Naive thymus-derived CD8-positive, alpha-beta T cell (primary cell): ENCODE measurements at regions not wholly inside any gene's neighbourhood (a gene's known extent, or its start where the extent isn't known, plus 50 kb on each side); places are given as distances from the start of the nearest gene placed in this dataset.

ENCODE experiments used
- ATAC-seq, 2 donors: fragments of 150-1000 bp; cut with Tn5 transposase in 1 of 2; sonication (Bioruptor Pico), chemical (Tn5 transposase) in 1 of 2; 1 replicate in 1 of 2; 2 replicates in 1 of 2; pipeline ENCODE4 v1.10.0; 2021; ENCODE audit warnings: mild to moderate bottlenecking in 2 of 2, moderate library complexity in 2 of 2
- POLR2A ChIA-PET: fragments of 350-600 bp; sonication (Branson Sonifier 250); formaldehyde crosslinking; loops from one replicate; lab custom pipeline; 2021; ENCODE audit warnings: antibody characterized with exemption; lab: Charles Lee
- DNase-seq, 10 donors: peaks; one replicate each; pipeline versions ENCODE4 v3.0.0 to v3.0.0-alpha.2; 2020 to 2022
- H3K27ac Mint-ChIP-seq, 10 donors: one replicate each; pipeline ENCODE4 v1.8.0; 2020 to 2022; ENCODE audit warnings: mild to moderate bottlenecking in 10 of 10, mixed read lengths in 10 of 10, moderate library complexity in 4 of 10, inconsistent platforms in 1 of 10
- H3K27me3 Mint-ChIP-seq, 5 donors: one replicate each; pipeline ENCODE4 v1.8.0; 2021 to 2022; ENCODE audit warnings: mixed read lengths in 5 of 5
- H3K36me3 Mint-ChIP-seq, 3 donors: one replicate each; pipeline ENCODE4 v1.8.0; 2020 to 2022; ENCODE audit warnings: mixed read lengths in 3 of 3, mild to moderate bottlenecking in 2 of 3, inconsistent platforms in 1 of 3
- H3K4me1 Mint-ChIP-seq, 4 donors: one replicate each; pipeline ENCODE4 v1.8.0; 2021 to 2022; ENCODE audit warnings: mixed read lengths in 4 of 4
- H3K4me3 Mint-ChIP-seq, 10 donors: one replicate each; pipeline ENCODE4 v1.8.0; 2020 to 2022; ENCODE audit warnings: mild to moderate bottlenecking in 10 of 10, mixed read lengths in 10 of 10, moderate library complexity in 6 of 10, inconsistent platforms in 1 of 10
- H3K9me3 Mint-ChIP-seq, 9 donors: one replicate each; pipeline ENCODE4 v1.8.0; 2020 to 2022; ENCODE audit warnings: mixed read lengths in 9 of 9, mild to moderate bottlenecking in 3 of 9, inconsistent platforms in 1 of 9, moderate library complexity in 1 of 9

- Mint-ChIP-seq H3K36me3 (peaks cover 0 to 2% (median 0%) of the 10 kb centered on the region in 3 donors), H3K27ac (peak overlapping the region in 2 of 10 donors; percentile 6 to 16), H3K9me3 (no peaks in the 10 kb centered on the region), H3K27me3 (no peaks in the 10 kb centered on the region), H3K4me1 (peaks cover 5 to 12% (median 9%) of the 10 kb centered on the region in 4 donors), H3K4me3 (no peak overlapping the region)
- DNase-seq (no peak), ATAC-seq (no peak)
- POLR2A ChIA-PET, result no interaction called here
These were observed 61.0 kb downstream of the POLR2M start for GRCh38 chr15:57767481-57767880.

- Mint-ChIP-seq H3K27ac (no peak overlapping the region), H3K27me3 (no peaks in the 10 kb centered on the region), H3K4me3 (no peak overlapping the region), H3K36me3 (peaks cover 0 to 2% (median 0%) of the 10 kb centered on the region in 3 donors), H3K9me3 (no peaks in the 10 kb centered on the region), H3K4me1 (peaks cover 3 to 12% (median 9%) of the 10 kb centered on the region in 4 donors)
- no peak for DNase-seq
- POLR2A ChIA-PET, result no interaction called here
- no peak for ATAC-seq
These were observed 62.8 kb downstream of the POLR2M start for GRCh38 chr15:57769266-57769665.

DNA sequence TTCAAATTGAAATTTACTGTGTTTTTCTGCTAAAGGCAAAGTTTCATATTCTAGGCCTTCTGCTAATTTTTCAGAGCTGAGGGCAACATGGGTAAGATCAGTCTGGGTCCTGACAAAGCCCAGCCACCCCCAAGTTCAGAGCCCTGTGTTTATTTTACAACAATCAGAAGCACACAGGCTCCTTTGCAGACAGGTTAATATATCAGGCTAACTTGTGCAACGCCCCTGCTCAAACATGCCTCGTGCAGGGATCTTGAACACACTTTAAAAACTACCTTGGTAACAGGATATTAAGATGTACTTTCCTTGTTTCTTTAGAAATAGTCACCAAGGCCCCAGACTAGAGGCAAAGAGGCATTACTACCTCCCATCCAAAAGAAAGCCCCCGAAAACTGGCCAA lies 64.0 kb downstream of the POLR2M start:
- no peaks in the 10 kb centered on the region for H3K9me3 Mint-ChIP-seq
- POLR2A ChIA-PET, result no interaction called here
- H3K4me3 Mint-ChIP-seq, result no peak overlapping the region
- ATAC-seq (no peak), DNase-seq (no peak)
- peaks cover 3 to 12% (median 9%) of the 10 kb centered on the region in 4 donors for H3K4me1 Mint-ChIP-seq
- H3K36me3 Mint-ChIP-seq, result peaks cover 0 to 2% (median 0%) of the 10 kb centered on the region in 3 donors
- no peaks in the 10 kb centered on the region for H3K27me3 Mint-ChIP-seq
- no peak overlapping the region for H3K27ac Mint-ChIP-seq

- POLR2A ChIA-PET, result no interaction called here
- H3K4me3 Mint-ChIP-seq, result no peak overlapping the region
These were observed 65.9 kb downstream of the POLR2M start for GRCh38 chr15:57772223-57772957.

GRCh38 chr15:57773051-57773450 lies 66.5 kb downstream of the POLR2M start:
- Mint-ChIP-seq H3K4me3 (no peak overlapping the region), H3K4me1 (peaks cover 2 to 17% (median 12%) of the 10 kb centered on the region in 4 donors), H3K27me3 (no peaks in the 10 kb centered on the region), H3K36me3 (no peaks in the 10 kb centered on the region), H3K9me3 (no peaks in the 10 kb centered on the region), H3K27ac (no peak overlapping the region)
- ATAC-seq (no peak), DNase-seq (no peak)
- POLR2A ChIA-PET, result no interaction called here

More at GRCh38 chr15:57772223-57772957, 65.9 kb downstream of the POLR2M start:
- ATAC-seq, result no peak
- Mint-ChIP-seq H3K36me3 (no peaks in the 10 kb centered on the region), H3K9me3 (no peaks in the 10 kb centered on the region), H3K27ac (no peak overlapping the region), H3K4me1 (peaks cover 2 to 17% (median 12%) of the 10 kb centered on the region in 4 donors), H3K27me3 (no peaks in the 10 kb centered on the region)
- DNase-seq, result no peak

GRCh38 chr15:57777003-57777402 lies 70.5 kb downstream of the POLR2M start:
- DNase-seq (peak in 3 of 10 donors; percentile 6 to 25 (median 20)), ATAC-seq (peak in 1 of 2 donors; percentile 51)
- POLR2A ChIA-PET, result no interaction called here
- Mint-ChIP-seq H3K27me3 (no peaks in the 10 kb centered on the region), H3K36me3 (peaks cover 0 to 4% (median 0%) of the 10 kb centered on the region in 3 donors), H3K4me3 (peak overlapping the region in 4 of 10 donors; percentile 21 to 64 (median 52)), H3K4me1 (peaks cover 3 to 22% (median 15%) of the 10 kb centered on the region in 4 donors), H3K9me3 (no peaks in the 10 kb centered on the region), H3K27ac (peak overlapping the region in 4 of 10 donors; percentile 3 to 75 (median 54))

DNA sequence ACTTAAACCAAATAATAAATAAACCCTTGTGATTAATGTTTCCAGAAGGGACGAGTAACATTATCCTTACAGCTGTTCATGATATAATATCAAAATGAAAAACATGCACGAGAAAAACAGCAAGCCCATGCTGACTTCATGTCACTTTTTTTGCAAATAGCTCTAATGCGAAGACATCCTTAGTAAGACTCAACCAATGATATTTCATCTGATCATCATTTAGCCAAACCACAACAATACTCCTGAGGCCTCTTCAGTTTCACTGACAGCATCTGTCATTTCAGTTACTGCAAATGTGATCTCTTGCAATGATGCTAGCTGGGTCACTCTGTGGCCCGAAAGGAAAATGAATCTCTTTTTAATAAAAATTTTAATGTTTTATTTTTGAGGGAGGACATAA lies 74.0 kb downstream of the POLR2M start:
- POLR2A ChIA-PET, result no interaction called here
- H3K27me3 Mint-ChIP-seq, result peaks cover 0 to 12% (median 3%) of the 10 kb centered on the region in 5 donors
- no peak overlapping the region for H3K4me3 Mint-ChIP-seq
- ATAC-seq (no peak), DNase-seq (no peak)
- H3K9me3 Mint-ChIP-seq, result no peaks in the 10 kb centered on the region
- H3K36me3 Mint-ChIP-seq, result peaks cover 0 to 4% (median 0%) of the 10 kb centered on the region in 3 donors
- H3K4me1 Mint-ChIP-seq, result peaks cover 3 to 22% (median 15%) of the 10 kb centered on the region in 4 donors
- no peak overlapping the region for H3K27ac Mint-ChIP-seq

DNA sequence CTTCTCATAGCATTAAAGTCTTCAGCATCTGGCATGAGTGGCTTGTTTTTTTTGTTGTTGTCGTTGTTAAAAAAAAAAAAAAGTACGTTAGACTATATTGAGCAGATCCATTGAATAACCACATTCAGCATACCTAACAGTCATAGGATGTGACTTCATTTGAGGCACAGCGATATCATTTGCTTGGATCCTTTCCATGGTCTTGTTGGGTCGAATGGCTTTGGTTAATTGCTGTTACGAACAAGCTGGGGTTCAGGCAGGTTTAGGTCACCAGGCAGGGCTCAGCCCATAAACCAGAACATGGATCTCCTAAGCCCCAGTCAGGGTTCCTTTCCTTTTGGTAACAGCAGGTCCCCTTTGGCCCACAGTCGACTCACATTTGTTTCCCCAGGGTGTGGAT lies 76.2 kb downstream of the POLR2M start:
- Mint-ChIP-seq H3K4me1 (peaks cover 1 to 10% (median 5%) of the 10 kb centered on the region in 4 donors), H3K4me3 (no peak overlapping the region), H3K27ac (no peak overlapping the region), H3K9me3 (no peaks in the 10 kb centered on the region), H3K27me3 (peaks cover 2 to 21% (median 8%) of the 10 kb centered on the region in 5 donors), H3K36me3 (peaks cover 0 to 4% (median 0%) of the 10 kb centered on the region in 3 donors)
- POLR2A ChIA-PET, result no interaction called here
- no peak for ATAC-seq
- no peak for DNase-seq

DNA sequence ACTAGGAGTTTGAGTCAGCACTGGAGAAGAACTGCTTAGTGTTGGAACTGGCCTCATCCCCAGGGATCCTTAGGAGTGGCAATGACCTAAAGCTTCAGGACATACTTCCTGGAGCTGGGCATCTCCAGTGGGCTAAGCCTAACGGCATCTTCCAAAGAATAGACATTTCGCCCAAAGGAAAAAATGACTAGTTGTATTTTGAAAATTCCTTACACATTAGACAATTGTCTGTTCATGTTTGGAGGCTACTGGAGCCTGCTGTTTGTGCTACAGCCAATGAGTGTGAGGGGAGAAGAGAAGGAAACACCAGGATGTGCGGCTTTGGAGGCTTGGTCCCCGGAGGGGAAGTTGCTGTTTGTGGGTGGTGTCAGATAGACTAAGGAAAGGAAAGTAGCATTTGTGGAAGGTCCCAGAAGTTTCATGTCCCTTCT lies 77.6 kb downstream of the POLR2M start:
- peaks cover under 1 to 2% (median 1%) of the 10 kb centered on the region in 4 donors for H3K4me1 Mint-ChIP-seq

DNA sequence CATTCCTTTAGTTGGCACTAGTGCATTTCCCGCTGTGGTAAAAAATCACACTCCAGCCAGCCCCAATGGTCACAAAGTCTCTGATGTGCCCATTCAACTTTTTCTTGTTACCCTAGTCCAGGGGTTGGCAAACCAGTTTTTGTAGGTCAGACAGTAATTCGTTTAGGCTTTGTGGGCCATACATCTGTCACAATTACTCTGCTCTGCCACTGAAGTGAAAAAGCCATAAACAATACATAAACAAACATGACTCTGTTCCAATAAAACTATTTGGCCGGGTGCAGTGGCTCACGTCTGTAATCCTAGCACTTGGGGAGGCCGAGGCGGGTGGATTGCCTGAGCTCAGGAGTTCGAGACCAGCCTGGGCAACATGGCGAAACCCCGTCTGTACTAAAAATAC lies 78.5 kb downstream of the POLR2M start:
- POLR2A ChIA-PET, result no interaction called here
- Mint-ChIP-seq H3K9me3 (no peaks in the 10 kb centered on the region), H3K36me3 (no peaks in the 10 kb centered on the region), H3K27ac (no peak overlapping the region), H3K4me1 (peaks cover 0 to 2% (median 0%) of the 10 kb centered on the region in 4 donors), H3K4me3 (no peak overlapping the region), H3K27me3 (peaks cover 6 to 30% (median 15%) of the 10 kb centered on the region in 5 donors)
- ATAC-seq, result no peak
- no peak for DNase-seq

More for the DNA sequence above, 77.6 kb downstream of the POLR2M start:
- DNase-seq (no peak), ATAC-seq (no peak)
- no peak overlapping the region for H3K4me3 Mint-ChIP-seq
- POLR2A ChIA-PET, result no interaction called here
- H3K36me3 Mint-ChIP-seq, result peaks cover 0 to 1% (median 0%) of the 10 kb centered on the region in 3 donors
- no peak overlapping the region for H3K27ac Mint-ChIP-seq
- peaks cover 5 to 30% (median 15%) of the 10 kb centered on the region in 5 donors for H3K27me3 Mint-ChIP-seq
- no peaks in the 10 kb centered on the region for H3K9me3 Mint-ChIP-seq

- POLR2A ChIA-PET, result no interaction called here
- Mint-ChIP-seq H3K27me3 (peaks cover 6 to 39% (median 17%) of the 10 kb centered on the region in 5 donors), H3K9me3 (no peaks in the 10 kb centered on the region), H3K4me1 (peaks cover 0 to 2% (median 0%) of the 10 kb centered on the region in 4 donors), H3K36me3 (no peaks in the 10 kb centered on the region), H3K27ac (peak overlapping the region in 1 of 10 donors; percentile 37), H3K4me3 (no peak overlapping the region)
- ATAC-seq (no peak), DNase-seq (no peak)
These were observed 79.4 kb downstream of the POLR2M start for GRCh38 chr15:57785959-57786358.

DNA sequence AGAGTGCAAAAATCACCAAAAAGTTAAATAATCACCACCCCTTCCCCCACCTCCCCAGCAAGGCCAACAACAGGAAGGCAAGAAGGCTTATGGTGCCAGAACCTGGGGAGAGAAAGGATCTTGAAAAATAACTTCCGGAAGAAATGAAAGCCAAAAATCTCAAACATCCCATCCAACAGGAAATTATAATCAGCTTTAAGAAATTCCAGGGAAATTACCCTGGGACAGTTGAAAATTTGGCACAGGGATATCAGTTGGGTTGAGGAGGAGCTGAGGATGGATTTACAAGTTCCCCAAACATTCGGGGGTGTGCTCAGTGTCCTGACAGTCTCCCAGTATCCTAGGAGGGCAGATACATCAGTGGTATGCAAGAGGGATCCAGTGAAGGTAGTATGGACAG lies 82.7 kb downstream of the POLR2M start:
- Mint-ChIP-seq H3K36me3 (no peaks in the 10 kb centered on the region), H3K4me3 (no peak overlapping the region), H3K27ac (no peak overlapping the region), H3K4me1 (peaks cover 0 to 2% (median 0%) of the 10 kb centered on the region in 4 donors), H3K27me3 (peaks cover 6 to 43% (median 15%) of the 10 kb centered on the region in 5 donors), H3K9me3 (no peaks in the 10 kb centered on the region)
- POLR2A ChIA-PET, result no interaction called here
- DNase-seq, result no peak
- ATAC-seq, result no peak

DNA sequence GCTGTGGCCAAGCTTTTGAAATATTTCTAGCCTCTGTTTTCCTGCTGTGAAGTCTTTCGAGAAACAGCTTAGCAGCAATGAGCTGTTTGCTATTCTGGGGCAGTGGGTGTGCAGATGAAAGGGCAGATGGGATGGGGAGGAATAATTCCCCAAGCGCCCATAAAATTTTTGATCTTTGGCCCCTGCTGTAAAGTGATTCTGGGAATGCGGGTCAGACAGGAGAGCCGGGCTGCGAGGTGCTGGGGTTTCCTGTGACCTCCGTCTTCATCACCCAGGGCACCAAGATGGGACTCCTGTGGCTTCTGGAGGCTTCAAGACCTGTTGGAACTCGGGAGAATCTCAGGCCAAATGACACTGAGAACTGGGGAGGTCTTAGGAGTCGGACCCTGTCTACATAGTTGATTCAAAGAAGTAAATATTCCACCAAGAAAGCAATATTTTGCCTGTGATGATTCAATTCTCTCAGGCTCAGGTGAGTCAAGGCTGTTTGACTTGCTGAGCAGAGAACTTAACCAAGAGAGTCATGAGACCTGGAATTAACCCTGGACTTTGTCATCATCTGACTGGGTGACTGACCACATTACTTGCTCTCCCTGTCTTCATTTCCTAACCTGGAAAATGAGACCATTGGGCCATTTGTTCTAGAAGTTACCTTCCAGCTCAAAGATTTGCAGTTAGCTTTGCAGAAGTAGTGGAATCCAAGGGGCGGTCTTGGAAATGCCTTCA lies 86.4 kb downstream of the POLR2M start:
- Mint-ChIP-seq H3K4me1 (peaks cover 0 to 2% (median under 1%) of the 10 kb centered on the region in 4 donors), H3K36me3 (no peaks in the 10 kb centered on the region)
- no peak for ATAC-seq

More for the DNA sequence above, 86.4 kb downstream of the POLR2M start:
- peaks cover 4 to 26% (median 11%) of the 10 kb centered on the region in 5 donors for H3K27me3 Mint-ChIP-seq
- DNase-seq, result no peak
- H3K4me3 Mint-ChIP-seq, result no peak overlapping the region
- H3K9me3 Mint-ChIP-seq, result no peaks in the 10 kb centered on the region
- POLR2A ChIA-PET, result no interaction called here
- H3K27ac Mint-ChIP-seq, result no peak overlapping the region
